ENCODE measurements at regions not wholly inside any gene's neighbourhood (a gene's known extent, or its start where the extent isn't known, plus 50 kb on each side); places are given as distances from the start of the nearest gene placed in this dataset.

DNA sequence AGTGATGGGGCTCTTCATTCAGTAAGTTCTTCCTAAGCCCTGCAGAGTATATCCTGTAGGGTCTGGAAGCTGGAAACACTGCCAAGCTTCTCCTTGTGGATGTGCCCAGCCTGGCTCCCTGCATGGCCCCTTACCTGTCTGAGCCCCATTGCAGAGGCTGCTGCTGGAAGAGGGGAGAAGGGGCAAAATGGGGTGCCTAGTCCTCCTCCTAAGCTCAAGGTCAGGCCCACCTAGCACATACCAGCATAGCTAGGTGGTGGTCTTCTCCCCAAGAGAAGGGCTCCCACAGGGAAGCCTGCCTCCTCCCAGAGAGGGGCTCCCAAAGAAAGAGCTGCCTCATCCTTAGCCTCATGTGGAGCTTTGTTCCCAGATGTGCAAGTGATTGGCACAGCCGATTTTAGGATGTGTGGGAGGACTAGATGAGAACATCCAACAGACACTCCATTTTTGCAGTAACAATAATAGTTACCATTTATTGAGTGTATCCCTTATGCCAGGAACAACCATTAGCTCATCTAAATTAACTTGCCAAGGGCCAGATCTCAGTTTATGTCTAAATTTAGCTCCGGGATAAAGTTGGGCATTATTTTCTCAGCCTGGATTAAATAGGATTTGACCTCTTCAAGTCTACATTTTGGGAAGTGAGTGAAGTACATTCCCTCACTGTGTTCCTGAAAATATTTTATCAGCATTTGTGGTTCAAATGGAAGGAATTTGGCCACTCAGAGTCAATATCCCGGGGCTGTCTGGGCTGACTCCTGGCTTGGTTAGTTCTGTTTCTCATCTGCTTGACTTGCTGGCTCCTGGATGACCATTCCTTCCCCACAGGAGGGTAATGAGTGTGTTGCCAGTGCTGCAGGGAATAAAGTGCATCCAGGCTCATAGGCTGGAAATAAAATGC, 291.1 kb upstream of the ROPN1 start:
- no peak for DNase-seq

DNA sequence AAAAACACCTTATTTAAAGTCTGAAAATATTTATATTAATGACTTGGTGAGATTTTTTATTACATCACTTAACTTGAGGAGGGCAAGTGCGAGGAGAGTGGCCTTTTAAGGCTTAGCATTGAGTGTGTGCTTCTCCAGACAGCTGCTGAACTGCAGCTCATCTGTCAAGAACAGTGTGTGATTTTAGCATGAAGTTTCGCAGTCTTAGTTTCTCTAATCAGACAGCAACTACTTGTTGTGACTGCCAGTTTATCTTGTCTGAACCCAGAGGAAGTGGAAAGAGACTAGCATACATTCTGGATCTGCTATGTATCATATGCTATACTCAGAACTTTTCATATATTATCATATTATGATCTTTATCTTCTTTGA, 291.7 kb upstream of the ROPN1 start:
- DNase-seq, result no peak

DNA sequence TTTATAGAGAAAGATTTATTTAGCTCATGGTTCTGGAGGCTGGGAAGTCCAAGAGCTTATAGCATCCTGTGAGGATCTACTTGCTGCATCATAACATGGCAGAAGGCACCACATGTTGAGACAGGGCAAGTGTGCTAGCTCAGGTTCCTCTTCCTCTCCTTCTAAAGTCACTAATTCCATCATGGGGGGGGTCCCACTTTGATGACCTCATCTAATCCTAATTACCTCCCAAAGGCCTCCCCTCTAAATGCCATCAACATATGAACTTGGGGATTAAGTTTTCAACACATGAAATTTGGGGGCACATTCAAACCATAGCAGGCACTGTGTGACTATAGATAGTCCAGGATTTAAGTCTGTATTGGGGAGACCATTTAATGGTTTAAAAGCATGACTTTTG, 297.1 kb upstream of the ROPN1 start:
- no peak for DNase-seq

DNA sequence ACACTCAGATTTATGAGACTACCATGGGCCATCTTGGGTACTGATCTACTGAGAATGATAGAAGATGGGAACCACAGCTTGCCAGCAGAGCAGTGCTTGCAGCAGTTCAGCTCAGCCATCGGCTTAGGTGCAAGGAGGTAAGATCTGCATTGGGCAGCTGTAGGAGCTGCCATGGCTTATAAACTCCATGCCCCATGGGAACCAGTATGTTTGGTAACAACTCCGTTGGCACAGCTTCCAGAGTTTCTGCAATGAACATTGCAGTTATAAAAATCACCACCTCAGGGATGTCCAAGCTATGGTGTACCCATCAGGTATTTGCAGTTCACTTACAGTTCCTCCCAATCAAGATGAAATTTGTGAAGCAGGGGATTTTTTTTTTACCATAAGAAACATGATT, 299.1 kb upstream of the ROPN1 start:
- no peak for DNase-seq

DNA sequence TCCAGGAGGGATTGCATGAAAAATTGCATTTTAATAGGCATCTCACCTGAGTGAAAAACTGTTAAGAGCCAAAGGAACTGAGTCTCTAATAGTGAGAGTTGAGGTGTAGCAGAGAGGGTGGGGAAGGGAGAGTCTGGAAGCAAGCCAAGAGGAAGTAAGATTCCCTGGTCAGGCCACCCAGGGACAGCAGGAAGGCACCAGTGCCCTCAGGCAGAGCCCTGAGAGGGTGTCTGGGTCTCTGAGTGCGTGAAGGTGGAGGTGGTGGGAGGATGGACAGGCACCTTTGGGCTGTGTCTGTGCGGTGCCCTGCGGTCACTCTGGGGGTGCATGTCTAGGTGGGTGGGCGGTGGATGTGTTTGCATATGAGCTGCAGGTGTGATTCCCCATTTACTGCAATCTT, 300.4 kb upstream of the ROPN1 start:
- peak; percentile 23 for DNase-seq

DNA sequence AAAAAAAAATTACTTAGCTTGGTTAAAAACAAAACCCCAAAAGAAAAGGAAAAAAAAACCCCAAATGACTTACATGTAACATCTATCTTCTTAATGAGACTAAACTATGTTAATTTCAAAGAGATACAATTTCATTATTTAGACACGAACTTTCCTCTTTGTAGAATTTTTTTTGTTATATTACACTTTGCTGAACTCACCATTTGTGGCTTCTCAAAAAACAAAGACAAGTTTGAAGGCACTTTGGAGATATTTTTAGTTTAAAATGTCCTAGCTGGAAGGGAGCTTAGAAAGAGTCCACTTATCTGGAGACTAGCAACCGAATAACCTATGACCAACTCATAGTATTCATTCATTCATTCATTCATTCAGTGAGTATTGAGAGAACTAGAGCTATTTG, 301.7 kb upstream of the ROPN1 start:
- DNase-seq, result no peak

DNA sequence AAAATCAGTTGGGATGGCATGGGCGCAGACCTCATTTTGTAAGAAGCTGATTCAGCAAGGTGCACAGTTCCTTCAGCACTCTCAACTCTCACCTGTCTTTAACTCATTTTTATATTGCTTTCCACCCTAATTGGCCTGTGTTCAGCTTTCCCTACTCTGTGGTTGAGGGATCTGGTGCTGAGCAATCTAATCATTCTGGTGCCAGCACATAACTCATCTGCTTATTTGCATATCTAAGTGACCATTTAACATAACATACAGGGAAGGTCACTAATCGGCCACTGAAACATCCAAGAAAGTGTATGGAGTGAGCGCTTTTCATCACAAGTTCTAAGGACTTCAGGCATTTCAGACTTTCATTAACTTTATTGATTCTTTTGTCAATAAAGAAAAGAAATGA, 303.4 kb upstream of the ROPN1 start:
- DNase-seq, result peak; percentile 34

DNA sequence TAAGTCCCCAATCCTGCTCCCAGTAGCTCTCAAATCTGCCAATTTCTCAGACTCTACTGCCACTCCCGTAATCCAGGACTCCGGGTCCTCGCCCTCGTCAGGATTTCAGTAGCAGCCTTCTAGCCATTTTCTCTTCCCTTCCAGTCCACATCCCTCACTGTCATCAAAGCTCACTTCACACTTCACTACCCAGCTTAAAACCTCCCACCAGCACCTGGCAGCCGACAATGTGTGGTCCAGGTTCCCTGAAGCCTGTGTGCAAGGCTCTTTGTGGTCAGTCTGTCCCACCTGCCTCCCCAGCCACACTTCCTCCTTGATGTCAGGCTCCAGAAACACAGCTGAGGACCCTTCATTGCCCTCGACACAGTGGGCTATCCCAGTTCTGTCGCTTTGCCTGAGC, 304.5 kb upstream of the ROPN1 start:
- DNase-seq, result no peak

DNA sequence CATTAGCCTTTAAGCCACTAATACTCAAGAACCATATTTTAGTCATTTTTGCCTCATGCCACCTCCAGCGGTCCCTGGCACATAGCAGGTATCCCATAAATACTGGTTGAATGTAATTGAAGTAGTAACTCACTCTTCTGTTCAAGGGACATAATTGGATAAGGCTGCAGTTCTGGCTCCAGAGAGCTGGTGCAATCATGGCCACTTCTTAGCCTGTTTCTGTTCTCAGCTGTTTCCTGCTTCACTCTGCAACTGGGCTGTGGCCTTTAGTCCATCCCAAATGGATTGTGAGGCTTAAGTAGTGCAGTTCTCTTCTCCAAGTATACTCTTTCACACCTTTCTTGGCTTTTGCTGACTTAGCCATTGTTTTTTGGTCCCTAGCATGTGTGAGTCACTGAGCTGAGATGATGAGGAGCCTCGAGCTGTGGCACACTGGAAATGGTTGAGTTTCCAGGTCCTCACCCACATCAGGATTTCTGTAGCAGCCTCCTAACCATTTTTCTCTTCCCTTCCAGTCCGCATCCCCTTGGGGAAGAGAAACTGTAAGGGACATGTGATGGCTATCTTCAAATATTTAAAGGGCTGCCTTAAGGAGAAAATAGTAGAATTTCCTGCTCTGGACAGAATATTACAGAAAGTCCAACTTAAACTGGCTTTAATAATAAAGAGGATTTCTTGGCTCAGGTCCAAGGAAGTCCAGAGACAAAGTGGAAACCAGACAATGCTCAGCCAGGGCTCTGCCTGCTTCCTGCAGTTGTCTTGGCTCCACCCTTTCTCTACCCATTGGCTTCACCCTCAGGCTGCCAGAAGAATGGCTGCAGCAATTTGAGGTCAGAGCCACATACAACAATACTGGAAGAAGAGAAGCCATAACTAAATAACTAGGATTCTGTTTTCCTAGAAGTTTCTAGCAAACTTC, 305.4 kb upstream of the ROPN1 start:
- DNase-seq, result no peak

DNA sequence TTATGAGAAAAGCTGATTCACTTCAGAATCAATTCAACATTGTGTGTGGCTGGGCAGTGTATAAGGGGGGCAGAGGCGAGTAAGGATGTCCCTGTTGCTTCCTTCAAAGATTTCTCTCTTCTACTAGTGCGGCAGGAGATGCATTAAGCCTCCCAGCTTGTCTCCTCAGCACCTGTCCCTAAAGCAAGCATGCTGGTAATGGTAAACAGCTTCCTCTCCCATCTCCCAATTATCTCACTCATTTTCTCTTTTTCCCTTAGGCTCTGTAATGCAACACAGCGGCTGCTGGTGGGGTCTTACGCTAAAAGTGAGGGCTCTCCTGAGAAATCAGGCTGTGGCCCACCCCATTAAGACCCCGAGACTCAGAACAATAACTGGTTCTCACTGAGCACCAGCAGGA, 306.4 kb upstream of the ROPN1 start:
- DNase-seq, result no peak

DNA sequence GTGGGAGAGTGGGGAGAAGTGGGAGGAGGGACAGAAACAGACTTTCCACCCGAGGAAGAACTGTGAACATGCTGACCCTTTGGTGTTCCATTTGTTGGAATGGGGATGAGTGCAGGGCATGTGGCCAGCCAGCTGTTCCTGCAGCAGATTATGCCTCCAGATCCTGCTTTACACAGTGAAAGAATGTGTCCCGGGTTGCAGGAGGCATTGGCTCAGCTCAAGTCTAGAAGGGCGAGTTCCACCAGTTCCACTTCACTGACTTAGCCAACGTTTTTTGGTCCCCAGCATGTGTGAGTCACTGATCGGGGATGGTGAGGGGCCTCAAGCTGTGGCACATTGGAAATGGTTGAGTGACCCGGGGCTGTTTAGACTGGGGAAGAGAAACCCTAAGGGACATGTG, 307.0 kb upstream of the ROPN1 start:
- DNase-seq, result peak; percentile 70

DNA sequence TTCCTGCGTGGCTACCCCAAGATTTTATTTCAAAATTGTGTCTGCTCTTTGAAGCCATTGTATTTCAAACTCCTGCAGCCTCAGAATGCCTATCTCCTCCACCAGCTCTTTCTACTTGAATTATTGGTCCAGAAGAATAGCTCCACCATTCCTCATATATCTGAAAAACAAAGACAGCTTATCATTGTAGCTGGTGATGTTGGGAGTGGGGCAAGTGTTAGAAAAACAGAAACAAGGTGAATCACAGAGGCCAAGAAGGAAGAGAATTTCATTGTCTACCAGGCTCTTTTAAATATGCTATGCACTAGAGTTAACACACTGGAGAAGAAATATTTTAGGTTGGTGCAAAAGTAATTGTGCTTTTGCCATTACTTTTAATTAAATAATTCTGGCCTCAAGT, 307.9 kb upstream of the ROPN1 start:
- DNase-seq, result peak; percentile 83

DNA sequence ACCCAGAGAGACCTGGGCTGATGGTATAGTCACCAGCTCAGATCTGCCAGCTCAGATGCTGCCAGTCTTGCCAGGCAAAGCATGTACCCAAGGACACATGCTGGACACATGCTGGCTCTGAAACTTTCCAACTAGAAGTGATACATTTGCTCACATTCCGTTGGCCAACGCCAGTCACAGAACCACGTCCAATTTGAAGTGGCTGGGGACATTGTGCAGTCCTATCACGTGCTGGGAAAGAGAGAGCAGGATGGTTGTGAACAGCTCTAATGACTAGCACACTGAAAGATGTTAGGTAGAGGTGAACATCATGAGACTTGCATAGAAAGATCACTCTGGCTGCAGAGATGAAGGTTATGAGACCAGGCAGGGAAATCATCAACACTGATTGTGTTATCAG, 308.5 kb upstream of the ROPN1 start:
- DNase-seq, result no peak

DNA sequence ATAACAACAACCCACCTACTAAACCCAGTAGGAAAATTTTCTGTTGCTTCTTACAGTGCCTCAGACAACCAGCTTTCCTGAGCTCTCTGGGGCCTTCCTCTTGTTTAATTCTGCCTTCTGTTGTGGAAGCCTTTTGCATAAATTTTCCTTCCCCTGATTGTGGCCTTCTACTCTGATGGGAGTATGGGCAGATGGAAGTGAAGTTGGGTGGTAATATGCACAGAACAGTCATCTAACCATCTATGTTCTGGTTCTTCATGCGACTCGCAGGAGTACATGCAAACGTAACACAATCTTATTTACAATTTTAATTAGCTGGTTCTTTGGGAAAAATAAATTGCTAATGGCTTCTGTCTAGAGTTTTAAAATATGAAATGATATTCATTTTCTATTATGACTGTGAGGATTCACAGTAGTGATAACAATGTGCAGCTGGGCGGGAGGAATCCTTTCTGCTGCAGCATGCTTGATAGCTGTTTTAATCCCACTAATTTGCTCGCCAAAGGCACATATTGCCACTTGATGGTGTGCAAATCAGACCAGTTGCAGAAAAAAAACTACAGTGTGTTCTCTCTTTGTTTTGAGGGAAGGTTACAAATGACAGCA, 311.5 kb upstream of the ROPN1 start:
- no peak for DNase-seq

DNA sequence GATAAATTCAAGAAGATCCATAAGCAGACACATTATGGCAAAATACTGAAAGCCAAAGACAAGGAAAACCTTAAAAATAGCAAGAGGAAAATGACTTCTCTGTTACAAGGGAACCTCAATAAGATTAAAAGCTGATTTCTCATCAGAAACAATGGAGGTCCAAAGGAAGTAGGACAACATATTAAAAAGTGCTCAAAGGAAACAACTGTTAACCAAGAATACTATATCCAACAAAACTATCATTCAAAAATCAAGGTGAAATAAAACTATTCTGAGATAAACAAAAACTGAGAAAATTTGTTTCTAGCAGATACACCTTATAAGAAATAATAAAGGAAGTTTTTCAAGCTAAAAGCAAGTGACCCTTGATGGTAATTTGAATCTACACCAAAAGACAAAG, 314.7 kb upstream of the ROPN1 start:
- no peak for DNase-seq

DNA sequence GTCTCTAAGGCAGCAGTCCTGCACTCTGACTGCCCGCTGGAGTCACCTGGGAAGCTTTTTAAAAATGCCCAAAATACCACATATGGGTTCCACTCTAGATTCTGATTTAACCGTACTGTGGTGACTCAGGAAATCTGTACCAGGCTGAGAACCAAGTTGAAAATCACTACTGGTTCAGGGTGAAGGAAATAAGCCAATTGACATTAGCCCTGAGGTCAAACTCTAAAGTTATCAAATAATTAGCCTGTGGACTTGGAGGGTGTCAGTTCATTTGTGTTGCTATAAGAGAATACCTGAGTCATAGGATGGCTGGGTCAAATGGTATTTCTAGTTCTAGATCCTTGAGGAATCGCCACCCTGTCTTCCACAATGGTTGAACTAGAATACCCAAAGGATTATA, 321.7 kb upstream of the ROPN1 start:
- no peak for DNase-seq

DNA sequence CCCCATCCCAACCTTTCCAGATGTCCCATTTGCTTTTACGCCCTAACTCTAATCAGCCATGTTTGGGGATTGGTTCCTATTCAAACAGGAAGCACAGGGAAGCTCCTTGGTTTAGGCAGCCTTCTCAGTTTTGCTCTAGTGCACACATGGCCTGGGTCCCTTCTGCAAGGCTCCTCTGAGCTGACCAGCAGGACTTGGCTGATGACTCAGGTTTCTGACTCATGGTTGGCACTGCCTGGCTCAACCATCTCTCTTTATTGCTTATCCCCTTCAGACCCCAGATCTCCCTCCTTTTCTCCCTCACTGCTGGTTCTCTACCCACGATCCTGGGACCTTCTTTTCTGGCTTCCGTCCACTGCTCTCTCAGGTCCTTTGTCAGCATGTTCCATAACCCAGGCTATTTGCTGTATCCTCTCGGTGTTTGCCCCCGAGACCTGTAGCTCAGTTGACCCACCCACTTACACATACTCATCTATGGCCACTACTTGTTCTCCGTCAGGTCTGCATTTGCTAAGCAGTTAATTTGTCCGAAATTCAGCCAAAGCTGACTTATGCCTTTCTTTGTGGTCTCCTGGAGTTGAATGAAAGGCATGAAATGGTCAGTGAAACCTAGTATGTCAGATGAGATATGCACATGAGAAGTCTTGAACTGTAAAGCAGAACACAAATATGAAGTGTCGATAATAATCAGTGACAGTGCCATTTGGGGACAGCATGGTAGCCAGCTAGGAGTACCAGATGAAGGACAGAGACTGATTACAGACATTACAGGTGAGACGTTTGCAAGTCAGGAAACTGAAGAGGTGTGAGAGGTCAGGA, 323.5 kb upstream of the ROPN1 start:
- peak; percentile 80 for DNase-seq

DNA sequence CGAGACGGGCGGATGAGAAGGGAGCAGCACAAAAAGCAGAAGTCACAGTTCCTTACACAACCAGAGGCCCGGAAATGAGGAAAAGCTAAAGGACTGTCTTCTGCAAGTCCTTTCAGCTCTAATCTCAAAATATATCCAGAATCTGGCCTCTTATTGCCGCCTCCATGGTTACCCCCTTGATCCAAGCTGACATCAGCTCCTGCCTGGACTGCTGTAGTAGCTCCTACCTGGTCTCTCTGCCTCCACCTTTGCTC, 324.0 kb upstream of the ROPN1 start:
- DNase-seq, result no peak

DNA sequence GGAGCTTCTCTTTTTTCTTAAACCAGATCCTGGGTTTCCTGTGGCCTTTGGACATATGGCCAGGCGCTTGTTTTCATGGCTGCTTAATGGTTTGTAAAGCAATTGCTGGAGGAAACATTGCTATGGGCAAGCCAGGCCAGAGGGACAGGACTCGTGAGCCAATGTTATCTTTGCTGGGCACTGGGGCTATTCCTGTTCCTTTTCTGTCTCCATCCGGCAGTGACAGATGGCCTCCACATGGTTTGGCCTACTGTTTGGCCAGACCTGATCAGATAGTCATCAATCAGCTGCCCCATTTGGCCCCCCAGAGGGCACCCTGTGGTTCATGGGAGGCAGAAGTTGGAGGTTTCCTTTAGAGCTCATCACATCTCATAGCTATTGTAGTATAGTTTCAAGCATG, 326.1 kb upstream of the ROPN1 start:
- DNase-seq, result no peak

DNA sequence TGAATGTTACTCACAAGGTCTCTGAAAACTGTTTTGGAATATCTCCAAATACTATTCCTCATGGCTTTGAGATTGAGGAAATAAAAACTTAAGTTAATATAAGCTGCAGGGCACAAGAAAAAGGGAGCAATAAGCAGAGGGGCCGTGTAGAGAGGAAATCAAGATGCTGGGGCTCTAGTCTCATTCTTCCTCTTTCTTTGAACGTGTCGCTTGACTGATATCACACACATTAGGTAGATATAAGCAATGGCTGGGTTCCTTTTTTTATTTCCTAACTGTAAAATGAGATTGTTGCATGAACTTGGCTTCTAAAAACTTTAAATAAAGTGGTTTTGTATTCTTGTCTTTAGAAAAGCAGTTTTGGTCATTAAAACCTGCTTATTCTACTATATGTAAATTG, 326.7 kb upstream of the ROPN1 start:
- DNase-seq, result no peak

DNA sequence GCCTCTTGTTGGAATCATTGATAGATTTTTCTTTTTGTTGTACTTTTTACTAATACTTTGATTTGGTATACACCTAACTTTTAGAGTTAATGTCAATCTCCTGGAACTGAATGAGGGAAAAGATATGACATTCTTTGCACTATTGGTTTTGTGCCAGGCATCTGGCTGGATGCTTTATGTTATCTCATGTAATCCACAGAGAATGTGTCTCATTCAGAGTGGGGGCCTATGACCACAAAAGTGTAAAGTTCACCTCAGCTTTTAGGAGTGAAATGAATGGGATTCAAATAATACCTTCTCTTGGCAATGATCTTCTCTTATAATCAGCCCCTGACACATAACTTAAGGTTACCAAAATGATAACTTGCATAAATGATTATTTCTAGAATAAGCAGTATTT, 329.1 kb upstream of the ROPN1 start:
- no peak for DNase-seq

DNA sequence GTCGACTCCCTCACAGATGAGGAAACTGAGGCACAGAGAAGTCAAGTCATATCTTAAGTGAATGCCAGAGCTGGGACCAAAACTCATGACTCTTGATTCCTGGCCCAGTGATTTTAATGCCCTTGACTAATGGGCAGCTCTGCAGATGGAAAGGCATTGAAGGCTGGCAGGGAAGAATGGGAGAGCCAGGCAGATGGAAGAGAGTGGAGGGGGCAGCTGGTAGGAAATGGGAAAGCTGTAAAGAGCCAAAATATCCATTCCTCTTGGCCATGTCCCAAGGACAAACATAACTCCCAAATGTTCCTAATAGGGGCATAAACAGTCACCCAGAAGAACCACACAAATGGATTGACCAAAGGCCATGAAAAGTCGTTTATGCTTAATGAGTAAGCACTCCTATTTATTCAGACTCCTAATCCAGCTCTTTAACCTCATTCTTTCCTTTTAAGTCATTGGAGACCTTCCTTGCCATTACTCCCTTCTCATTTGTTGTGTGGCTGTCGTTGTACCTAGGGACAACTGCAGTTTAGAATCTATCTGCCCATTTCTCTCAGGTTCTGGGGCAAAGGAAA, 330.5 kb upstream of the ROPN1 start:
- DNase-seq, result no peak

DNA sequence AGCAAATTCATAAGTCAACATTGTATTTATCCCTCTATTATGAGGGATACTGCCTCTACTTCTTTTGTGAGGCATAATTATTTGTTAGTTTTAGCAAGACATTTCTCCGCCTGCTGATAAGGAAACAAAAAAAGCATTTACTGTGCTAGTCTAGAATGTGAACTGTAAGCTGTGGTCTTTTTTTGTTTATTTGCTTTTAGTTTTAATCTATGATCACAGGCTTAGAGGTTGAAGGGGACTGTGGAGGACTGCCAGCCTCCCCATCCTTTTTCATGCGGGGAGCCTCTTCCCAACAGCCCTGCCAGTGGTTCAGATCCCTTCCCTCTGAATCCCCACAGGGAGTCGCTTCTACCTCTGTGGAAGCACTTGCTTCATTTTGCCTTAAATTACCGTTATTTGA, 331.0 kb upstream of the ROPN1 start:
- no peak for DNase-seq
